Inflammatory macrophage (primary cell): ENCODE measurements at regions not wholly inside any gene's neighbourhood (a gene's known extent, or its start where the extent isn't known, plus 50 kb on each side); places are given as distances from the start of the nearest gene placed in this dataset.

ENCODE experiments used
- DNase-seq, 2 donors: peaks; one replicate each; pipeline ENCODE4 v3.0.0-alpha.2; 2020 to 2022

DNA sequence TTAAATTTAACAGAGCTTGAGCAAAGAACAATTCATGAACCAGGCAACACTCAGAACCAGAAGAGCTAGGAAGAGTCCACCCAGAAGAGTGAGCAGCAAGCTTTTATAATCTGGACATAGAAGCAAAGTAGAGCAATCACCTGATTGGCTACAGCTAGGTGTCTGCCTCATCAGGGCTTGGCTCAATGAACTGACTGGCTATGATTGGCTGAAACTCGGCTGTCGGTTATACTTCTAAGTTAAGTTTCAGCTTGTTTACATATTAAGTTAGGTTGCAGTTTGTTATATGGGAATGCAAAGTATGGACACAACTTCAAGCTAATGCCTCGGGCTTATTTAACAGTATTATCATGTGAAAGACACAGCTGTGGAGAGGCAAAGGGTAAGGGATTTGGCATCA, 63.2 kb upstream of the NABP1 start:
- no peak for DNase-seq

DNA sequence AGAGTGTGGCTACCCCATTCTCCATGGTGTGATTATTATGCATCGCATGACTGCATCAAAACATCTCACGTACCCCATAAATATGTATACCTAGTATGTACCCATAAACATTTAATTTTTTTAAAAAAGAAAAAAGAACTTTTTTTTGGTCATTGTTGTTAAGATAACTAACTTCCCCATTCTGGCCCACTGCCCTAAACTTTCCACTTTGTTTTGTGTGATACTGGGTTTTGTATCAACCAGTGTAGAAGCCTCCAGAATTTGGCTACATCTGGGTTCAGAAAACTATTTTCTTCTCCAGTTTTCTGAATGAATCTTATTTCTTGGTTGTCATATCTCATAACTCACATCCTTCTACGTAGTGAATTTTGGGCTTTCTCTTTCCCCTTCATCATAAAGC, 62.3 kb upstream of the NABP1 start:
- no peak for DNase-seq

DNA sequence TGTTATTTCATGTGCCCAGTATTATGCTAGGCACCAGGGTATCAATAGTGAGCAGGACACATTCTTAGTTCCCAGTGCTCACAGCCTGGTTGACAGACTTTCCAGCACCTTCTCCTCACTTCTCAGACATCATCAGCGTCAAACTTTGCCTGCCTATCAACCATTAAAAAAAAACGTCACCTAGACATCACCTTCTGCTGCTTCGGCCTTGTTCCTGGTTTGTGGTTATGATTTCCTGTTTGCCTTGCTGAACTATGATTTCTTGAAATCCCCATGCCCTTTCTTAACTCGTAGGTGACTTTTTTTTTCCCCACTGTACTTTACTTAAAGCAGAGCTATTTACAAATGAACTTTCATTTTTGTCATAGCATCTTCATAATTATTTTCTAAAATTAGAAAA, 60.4 kb upstream of the NABP1 start:
- DNase-seq, result peak in 1 of 2 donors; percentile 39

DNA sequence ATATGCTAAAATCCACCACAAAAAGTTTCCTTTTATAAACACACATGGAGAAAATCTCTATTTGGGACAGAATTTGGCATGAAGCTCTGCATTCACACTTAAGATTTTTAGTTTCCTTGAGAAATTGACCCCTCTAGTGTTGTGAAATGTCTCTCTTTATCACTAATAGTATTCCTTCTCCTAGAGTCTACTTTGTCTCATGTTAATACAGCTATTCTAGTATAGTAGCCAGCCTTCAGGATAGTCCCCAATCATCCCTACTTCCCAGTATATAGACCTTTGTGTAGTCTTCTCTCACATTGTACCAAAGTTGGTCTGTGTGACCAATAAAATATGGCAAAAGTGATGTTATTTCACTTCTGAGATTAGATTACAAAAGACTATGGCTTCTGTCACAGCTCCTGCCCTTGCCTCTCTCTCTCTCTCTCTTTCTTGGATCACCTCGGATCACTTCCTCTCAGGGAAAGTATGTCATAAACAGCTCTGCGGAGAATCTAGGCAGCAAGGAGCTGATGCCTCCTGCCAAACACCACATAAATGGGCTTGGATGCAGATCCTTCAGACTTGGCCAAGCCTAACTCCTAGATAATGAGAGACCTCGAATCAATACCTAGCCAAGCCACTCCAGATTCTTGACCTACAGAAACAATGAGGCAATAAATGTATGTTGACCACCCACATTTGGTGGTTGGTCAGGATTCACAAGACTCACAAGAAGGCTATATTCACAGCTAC, 59.7 kb upstream of the NABP1 start:
- DNase-seq, result peak; percentile 42 to 47

DNA sequence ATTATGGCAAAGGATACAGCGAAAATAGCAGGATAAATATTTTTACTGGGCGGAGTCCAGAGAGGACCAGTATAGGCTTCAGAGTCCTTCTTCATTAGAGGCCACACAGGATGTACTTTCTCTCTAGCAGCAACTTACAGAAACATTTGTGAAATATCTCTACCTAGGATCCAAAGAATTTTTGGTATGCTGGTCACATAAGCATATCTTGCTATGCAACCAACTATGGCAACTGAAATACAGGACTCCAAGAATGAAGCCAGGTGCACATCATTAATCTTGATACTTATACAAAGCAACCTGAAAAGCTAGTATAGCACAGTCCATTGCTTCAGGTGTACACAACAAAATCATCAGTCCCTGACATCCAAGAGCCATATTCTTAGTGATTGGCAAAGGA, 59.1 kb upstream of the NABP1 start:
- no peak for DNase-seq

DNA sequence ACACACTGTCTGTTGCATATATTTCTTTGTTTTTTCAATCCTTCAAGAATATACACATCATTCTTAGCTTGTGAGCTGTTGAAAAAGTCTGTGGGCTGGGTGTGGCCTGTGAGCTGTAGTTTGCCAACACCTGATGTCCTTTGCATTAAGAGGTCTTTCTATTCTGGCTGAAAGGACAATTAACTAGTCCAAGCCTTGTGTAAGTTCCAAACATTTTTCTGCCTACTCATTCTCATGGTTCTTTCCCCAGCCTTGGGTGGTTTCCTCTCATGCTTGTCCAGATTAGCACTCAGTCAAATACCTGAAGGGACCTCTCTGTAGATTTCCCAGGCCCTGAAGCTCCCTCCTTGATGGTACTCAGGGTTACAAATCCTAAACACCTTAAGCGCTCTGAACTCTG, 57.8 kb upstream of the NABP1 start:
- peak in 1 of 2 donors; percentile 25 for DNase-seq

DNA sequence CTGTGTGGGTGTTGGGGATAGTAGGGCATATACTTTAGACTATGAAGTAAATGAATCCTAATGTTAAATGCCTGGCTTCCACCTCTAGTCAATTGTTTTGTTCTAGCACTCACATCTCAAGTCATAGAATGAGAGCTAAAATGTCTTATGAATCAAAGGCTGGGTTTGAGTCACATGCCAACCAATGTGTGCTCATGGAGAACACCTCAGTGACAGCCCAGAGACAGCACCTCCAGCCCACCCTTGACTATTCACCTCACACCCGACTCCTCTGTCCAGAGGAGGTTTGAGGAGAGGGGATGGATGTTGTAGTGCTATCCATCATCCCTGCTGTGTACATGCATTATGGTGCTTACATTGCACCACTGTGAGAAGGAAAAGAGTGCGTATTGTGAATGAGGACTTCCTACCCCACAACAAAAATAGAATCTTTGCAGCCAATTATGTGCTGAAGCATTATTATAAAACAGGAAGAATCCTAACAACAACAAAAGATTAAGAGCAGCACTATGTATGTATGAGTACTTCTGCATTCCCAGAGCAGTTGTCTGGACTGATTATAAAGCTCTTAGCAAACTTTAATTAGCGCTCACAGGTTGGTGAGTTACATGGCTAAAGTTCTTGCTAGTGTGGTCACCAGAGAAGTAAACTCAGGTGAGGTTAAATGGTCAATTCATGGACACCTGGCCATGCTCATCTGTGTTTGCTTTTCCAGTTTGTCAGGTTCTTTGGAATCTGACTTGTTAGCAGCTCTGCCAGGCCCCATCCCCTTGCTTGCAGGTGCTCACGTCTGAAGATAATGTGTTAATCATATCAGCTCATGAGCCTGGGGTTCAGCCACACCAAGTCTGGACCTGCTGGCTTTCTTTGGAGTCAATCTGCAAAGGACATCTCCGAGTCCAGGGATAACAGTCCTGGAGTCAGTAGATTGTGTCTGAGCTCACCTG, 55.3 kb upstream of the NABP1 start:
- peak; percentile 49 to 78 for DNase-seq

DNA sequence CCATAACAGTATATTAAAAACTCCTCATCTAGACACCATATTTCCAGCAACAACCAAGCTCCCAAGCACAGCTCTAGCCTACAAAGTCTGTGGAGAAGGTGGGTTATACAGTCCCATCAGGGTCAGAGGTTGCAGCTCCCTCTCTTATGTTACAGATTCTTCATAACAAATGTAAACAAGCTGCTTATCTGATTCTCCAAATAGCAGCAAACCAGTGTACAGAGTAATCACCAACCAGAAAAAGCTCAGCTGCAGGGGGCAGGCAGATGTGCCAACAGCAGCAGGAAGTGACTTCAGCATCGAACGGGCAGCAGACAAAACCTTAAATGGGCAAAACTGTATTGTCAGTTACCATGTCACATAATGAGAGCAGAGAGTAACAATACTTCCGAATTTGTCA, 52.9 kb upstream of the NABP1 start:
- DNase-seq, result peak; percentile 76 to 79

DNA sequence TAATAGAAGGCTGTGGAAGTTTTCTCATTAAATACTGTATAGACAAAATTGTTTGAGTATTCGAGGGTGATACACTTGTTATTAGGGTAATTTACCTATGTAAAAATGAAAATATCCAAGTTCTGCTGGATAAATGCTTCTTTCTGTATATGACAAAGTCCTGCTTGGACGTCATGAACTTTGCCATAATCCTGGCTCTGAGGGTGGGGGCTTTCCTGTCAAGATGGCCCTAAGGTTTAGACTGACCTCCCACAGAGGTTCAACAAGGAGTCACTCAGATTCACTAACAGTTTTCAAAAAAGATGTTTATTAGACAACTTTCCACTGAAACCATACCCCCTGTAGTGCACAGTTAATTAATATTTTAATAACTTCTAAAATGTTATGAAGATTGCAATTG, 52.5 kb upstream of the NABP1 start:
- DNase-seq, result no peak

DNA sequence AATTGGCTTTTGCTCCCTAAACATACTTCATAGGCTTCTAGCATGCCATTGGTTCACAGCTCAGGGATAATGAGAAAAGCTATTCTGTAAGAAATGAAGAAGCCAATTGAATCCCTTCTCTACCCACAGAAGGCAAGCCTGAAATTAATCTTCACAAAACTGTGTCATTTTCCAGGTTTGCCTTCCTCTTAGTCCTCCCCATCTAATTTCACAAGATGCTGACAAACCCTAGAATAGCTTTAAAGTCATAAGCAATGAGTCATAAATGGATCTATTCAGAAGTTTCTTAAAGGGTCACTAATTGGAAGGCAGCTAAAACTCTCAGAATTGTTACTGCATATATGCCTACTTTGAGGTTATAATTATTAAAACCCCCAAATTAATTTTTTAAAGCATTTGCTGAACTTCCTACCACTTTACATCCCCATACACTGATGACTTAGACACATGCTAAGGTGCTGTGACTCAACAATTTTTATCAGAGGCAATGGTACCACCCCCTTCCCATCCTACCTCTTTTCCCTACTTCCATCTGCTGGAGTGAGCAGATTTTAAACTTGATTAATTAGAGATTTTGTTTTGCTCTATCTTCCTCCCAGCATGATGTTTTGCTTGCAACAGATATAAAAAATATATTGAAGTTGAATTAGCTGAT, 51.3 kb upstream of the NABP1 start:
- peak; percentile 44 to 53 for DNase-seq

DNA sequence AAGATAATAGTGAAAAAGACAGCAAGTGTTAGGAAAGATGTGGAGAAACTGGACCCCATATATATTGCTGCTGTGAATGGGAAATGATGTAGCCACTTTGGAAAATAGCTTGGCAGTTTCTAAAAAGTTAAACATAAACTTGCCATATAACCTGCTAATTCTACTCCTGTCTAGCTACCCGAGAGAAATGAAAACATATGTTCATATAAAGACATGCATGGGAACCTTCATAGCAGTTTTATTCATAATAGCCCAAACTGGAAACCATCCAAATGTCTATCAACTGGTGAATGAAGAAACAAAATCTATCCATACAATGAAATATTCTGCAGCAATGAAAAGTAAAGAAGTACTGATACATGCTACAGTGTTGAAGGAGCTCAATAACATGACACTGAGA, 50.4 kb upstream of the NABP1 start:
- DNase-seq, result no peak
